ENCODE measurements at regions not wholly inside any gene's neighbourhood (a gene's known extent, or its start where the extent isn't known, plus 50 kb on each side); places are given as distances from the start of the nearest gene placed in this dataset.

- Histone ChIP-seq H3K4me3 (replicated peaks in 1 of 3; ENCODE audit: low read depth in 2 of 3, low read length in 3 of 3) (no peak overlapping the region), H3K9me3 (replicated peaks in 1 of 2; ENCODE audit: control insufficient read depth in 1 of 2, insufficient read depth in 1 of 2, low read length in 2 of 2) (no peaks in the 10 kb centered on the region), H2AFZ (ENCODE audit: insufficient read depth, low read depth, low read length, poor library complexity, severe bottlenecking) (no peak overlapping the region), H3K79me2 (ENCODE audit: insufficient read depth, low read length) (no peaks in the 10 kb centered on the region), H3K27me3 (ENCODE audit: control insufficient read depth in 2 of 2, insufficient read depth in 2 of 2, low read length in 2 of 2) (no peaks in the 10 kb centered on the region), H3K9ac (ENCODE audit: insufficient read depth, low read length, poor library complexity, severe bottlenecking) (no peak overlapping the region), H3K4me2 (replicated peaks; ENCODE audit: extremely low read depth, low read length, poor library complexity, severe bottlenecking) (no peak overlapping the region), H4K20me1 (ENCODE audit: insufficient read depth, low read length) (no peaks in the 10 kb centered on the region), H3K27ac (ENCODE audit: low read depth in 1 of 2, low read length in 2 of 2) (no peak overlapping the region), H3K36me3 (replicated peaks in 1 of 2; ENCODE audit: control insufficient read depth in 1 of 2, insufficient read depth in 2 of 2, low read length in 2 of 2) (no peaks in the 10 kb centered on the region), H3K4me1 (ENCODE audit: control insufficient read depth in 1 of 2, insufficient read depth in 2 of 2, low read length in 2 of 2) (no peaks in the 10 kb centered on the region)
- intact Hi-C loops (cut with micrococcal nuclease): no loop called here
- Mint-ChIP-seq H3K27me3 (ENCODE audit: low read depth in 3 of 3) (peaks cover 0 to 2% (median 0%) of the 10 kb centered on the region in 3 donors), H3K4me1 (no peaks in the 10 kb centered on the region), H3K9me3 (peaks cover 0 to 18% (median 3%) of the 10 kb centered on the region in 7 donors), H3K36me3 (no peaks in the 10 kb centered on the region), H3K27ac (no peak overlapping the region), H3K4me3 (no peak overlapping the region)
- TF ChIP-seq, protein P1, sequence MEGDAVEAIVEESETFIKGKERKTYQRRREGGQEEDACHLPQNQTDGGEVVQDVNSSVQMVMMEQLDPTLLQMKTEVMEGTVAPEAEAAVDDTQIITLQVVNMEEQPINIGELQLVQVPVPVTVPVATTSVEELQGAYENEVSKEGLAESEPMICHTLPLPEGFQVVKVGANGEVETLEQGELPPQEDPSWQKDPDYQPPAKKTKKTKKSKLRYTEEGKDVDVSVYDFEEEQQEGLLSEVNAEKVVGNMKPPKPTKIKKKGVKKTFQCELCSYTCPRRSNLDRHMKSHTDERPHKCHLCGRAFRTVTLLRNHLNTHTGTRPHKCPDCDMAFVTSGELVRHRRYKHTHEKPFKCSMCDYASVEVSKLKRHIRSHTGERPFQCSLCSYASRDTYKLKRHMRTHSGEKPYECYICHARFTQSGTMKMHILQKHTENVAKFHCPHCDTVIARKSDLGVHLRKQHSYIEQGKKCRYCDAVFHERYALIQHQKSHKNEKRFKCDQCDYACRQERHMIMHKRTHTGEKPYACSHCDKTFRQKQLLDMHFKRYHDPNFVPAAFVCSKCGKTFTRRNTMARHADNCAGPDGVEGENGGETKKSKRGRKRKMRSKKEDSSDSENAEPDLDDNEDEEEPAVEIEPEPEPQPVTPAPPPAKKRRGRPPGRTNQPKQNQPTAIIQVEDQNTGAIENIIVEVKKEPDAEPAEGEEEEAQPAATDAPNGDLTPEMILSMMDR (IDR thresholded peaks at IDR 0.05): no peak
- 56% methylated on average over 5 of the region's 7 CpGs for WGBS (ENCODE audit: insufficient coverage)
- no peak for DNase-seq
Observed at GRCh38 chr15:67925182-67925581, 85.3 kb upstream of the RNU6-1 start.

DNA sequence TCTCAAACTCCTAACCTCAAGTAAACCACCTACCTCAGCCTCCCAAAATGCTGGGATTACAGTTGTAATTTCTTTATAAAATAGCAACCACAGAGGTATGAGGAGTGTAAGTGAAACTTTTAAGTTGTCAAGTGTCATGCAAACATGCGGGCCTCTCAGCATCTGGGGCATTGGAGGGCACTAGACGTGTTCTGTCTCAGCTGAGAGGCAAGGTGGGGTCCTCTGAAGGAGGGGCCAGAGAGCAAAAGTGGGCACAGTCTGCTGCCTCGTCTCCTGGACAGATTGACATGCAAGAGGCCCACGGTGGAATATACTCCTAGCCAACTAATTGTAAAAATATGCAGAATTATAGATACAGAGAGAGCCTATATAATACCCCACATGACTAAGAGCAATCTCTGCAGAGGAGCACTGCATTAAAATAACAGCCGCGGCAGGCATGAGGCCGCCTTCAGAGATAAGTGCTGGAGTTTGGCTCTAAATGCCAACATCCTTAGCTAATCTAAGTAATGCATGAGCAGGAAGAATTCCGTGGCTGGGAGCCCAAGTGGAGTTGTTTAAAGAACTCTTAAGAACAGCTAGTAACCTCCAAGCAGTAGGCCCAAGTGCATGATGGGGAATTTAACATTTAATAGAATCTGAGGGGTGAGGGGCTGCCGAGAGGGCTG, 87.8 kb upstream of the RNU6-1 start:
- Histone ChIP-seq H3K4me2 (replicated peaks; ENCODE audit: extremely low read depth, low read length, poor library complexity, severe bottlenecking) (no peak overlapping the region), H3K79me2 (ENCODE audit: insufficient read depth, low read length) (no peaks in the 10 kb centered on the region), H3K4me1 (ENCODE audit: control insufficient read depth in 1 of 2, insufficient read depth in 2 of 2, low read length in 2 of 2) (no peaks in the 10 kb centered on the region), H3K9ac (ENCODE audit: insufficient read depth, low read length, poor library complexity, severe bottlenecking) (no peak overlapping the region), H2AFZ (ENCODE audit: insufficient read depth, low read depth, low read length, poor library complexity, severe bottlenecking) (no peak overlapping the region), H3K27ac (ENCODE audit: low read depth in 1 of 2, low read length in 2 of 2) (no peak overlapping the region), H4K20me1 (ENCODE audit: insufficient read depth, low read length) (no peaks in the 10 kb centered on the region), H3K9me3 (replicated peaks in 1 of 2; ENCODE audit: control insufficient read depth in 1 of 2, insufficient read depth in 1 of 2, low read length in 2 of 2) (no peaks in the 10 kb centered on the region), H3K4me3 (replicated peaks in 1 of 3; ENCODE audit: low read depth in 2 of 3, low read length in 3 of 3) (no peak overlapping the region), H3K27me3 (ENCODE audit: control insufficient read depth in 2 of 2, insufficient read depth in 2 of 2, low read length in 2 of 2) (no peaks in the 10 kb centered on the region), H3K36me3 (replicated peaks in 1 of 2; ENCODE audit: control insufficient read depth in 1 of 2, insufficient read depth in 2 of 2, low read length in 2 of 2) (no peaks in the 10 kb centered on the region)
- H3K36me3 Mint-ChIP-seq: no peaks in the 10 kb centered on the region
- no peaks in the 10 kb centered on the region for H3K4me1 Mint-ChIP-seq
- H3K4me3 Mint-ChIP-seq: no peak overlapping the region
- peaks cover 0 to 10% (median 2%) of the 10 kb centered on the region in 7 donors for H3K9me3 Mint-ChIP-seq
- TF ChIP-seq, protein P1 (IDR thresholded peaks at IDR 0.05): no peak
- intact Hi-C loops (cut with micrococcal nuclease): no loop called here
- 100% methylated on average over 1 of the region's 9 CpGs for WGBS (ENCODE audit: insufficient coverage)
- DNase-seq: no peak
- H3K27ac Mint-ChIP-seq: no peak overlapping the region
- peaks cover 0 to 2% (median 0%) of the 10 kb centered on the region in 3 donors for H3K27me3 Mint-ChIP-seq (ENCODE audit: low read depth in 3 of 3)
